ENCODE measurements at regions not wholly inside any gene's neighbourhood (a gene's known extent, or its start where the extent isn't known, plus 50 kb on each side); places are given as distances from the start of the nearest gene placed in this dataset.

GRCh38 chr5:58116346-58116745, 343.5 kb downstream of the PLK2 start:
- TF ChIP-seq POLR2AphosphoS5 (IDR thresholded peaks at IDR 0.05; ENCODE audit: low read depth, low read length), result no peak
- no peak for TF ChIP-seq POLR2A (IDR thresholded peaks at IDR 0.05; ENCODE audit: low read depth, low read length)
